Thoracic aorta (tissue), 2 donors: ENCODE measurements at regions not wholly inside any gene's neighbourhood (a gene's known extent, or its start where the extent isn't known, plus 50 kb on each side); places are given as distances from the start of the nearest gene placed in this dataset.

ENCODE experiments used
- ATAC-seq: fragments of 150-250 bp; one replicate; pipeline ENCODE4 v1.8.0; 2017; ENCODE audit warnings: low read depth; ENCODE audit not compliant: insufficient number of reproducible peaks, low FRiP score
- DNase-seq: peaks from one replicate; pipeline ENCODE4 v3.0.0-alpha.2; 2020; ENCODE audit warnings: low spot score
- H3K27ac ChIP-seq, 2 donors: fragments of 200-600 bp; sonication (generic); 1 replicate in 1 of 2; 2 replicates in 1 of 2; pipeline ENCODE4 v1.5.1; 2016; ENCODE audit warnings: mild to moderate bottlenecking in 2 of 2, moderate library complexity in 2 of 2
- H3K27me3 ChIP-seq: fragments of 200-600 bp; sonication (generic); replicated peaks from 2 replicates; pipeline ENCODE4 v1.6.0; 2016; ENCODE audit warnings: mild to moderate bottlenecking; ENCODE audit not compliant: insufficient read depth
- H3K36me3 ChIP-seq: fragments of 200-600 bp; sonication (generic); one replicate; pipeline ENCODE4 v1.5.1; 2016
- H3K4me1 ChIP-seq, 2 donors: fragments of 200-600 bp; sonication (generic); 1 replicate in 1 of 2; 2 replicates in 1 of 2; pipeline versions ENCODE4 v1.5.1 to v1.6.0; 2016; ENCODE audit warnings: low read depth in 2 of 2, mild to moderate bottlenecking in 1 of 2; ENCODE audit not compliant: control insufficient read depth in 1 of 2
- H3K4me3 ChIP-seq: fragments of 200-600 bp; sonication (generic); 2 replicates; pipeline ENCODE4 v1.5.1; 2016; ENCODE audit warnings: mild to moderate bottlenecking
- H3K9me3 ChIP-seq: fragments of 200-600 bp; sonication (generic); 2 replicates; pipeline ENCODE4 v1.5.1; 2016
- CTCF ChIP-seq: fragments of 200-600 bp; sonication (generic); IDR thresholded peaks from one replicate; pipeline ENCODE4 v1.5.1; 2019; ENCODE audit warnings: antibody characterized with exemption

- no peak for DNase-seq
- no peak overlapping the region for H3K27ac ChIP-seq
- H3K36me3 ChIP-seq, result no peaks in the 10 kb centered on the region
- ATAC-seq, result no peak
- H3K9me3 ChIP-seq, result no peaks in the 10 kb centered on the region
- no peak overlapping the region for H3K4me3 ChIP-seq
- H3K27me3 ChIP-seq, result no peaks in the 10 kb centered on the region
- TF ChIP-seq CTCF, result no peak
- peaks cover 3 to 20% of the 10 kb centered on the region in 2 donors for H3K4me1 ChIP-seq
Measured at GRCh38 chr7:47153576-47153975, 428.3 kb downstream of the TNS3 start.

- Histone ChIP-seq H3K27ac (no peak overlapping the region), H3K4me3 (no peak overlapping the region), H3K36me3 (no peaks in the 10 kb centered on the region), H3K9me3 (no peaks in the 10 kb centered on the region), H3K27me3 (no peaks in the 10 kb centered on the region), H3K4me1 (peaks cover 6 to 25% of the 10 kb centered on the region in 2 donors)
- DNase-seq (no peak), ATAC-seq (no peak)
- TF ChIP-seq CTCF, result no peak
Measured at GRCh38 chr7:47153058-47153457, 428.9 kb downstream of the TNS3 start.

- Histone ChIP-seq H3K27ac (no peak overlapping the region), H3K9me3 (no peaks in the 10 kb centered on the region), H3K27me3 (no peaks in the 10 kb centered on the region), H3K4me1 (peaks cover 7 to 27% of the 10 kb centered on the region in 2 donors), H3K36me3 (no peaks in the 10 kb centered on the region), H3K4me3 (no peak overlapping the region)
- DNase-seq (no peak), ATAC-seq (no peak)
- TF ChIP-seq CTCF, result no peak
Measured at GRCh38 chr7:47152307-47152706, 429.6 kb downstream of the TNS3 start.

- TF ChIP-seq CTCF, result no peak
- Histone ChIP-seq H3K36me3 (no peaks in the 10 kb centered on the region), H3K27ac (no peak overlapping the region), H3K4me1 (peaks cover 7 to 27% of the 10 kb centered on the region in 2 donors), H3K4me3 (no peak overlapping the region), H3K9me3 (no peaks in the 10 kb centered on the region), H3K27me3 (no peaks in the 10 kb centered on the region)
- no peak for ATAC-seq
- no peak for DNase-seq
Measured at GRCh38 chr7:47150497-47151260, 431.2 kb downstream of the TNS3 start.

- Histone ChIP-seq H3K36me3 (no peaks in the 10 kb centered on the region), H3K9me3 (no peaks in the 10 kb centered on the region), H3K4me1 (peaks cover 7 to 33% of the 10 kb centered on the region in 2 donors), H3K27ac (no peak overlapping the region), H3K4me3 (no peak overlapping the region), H3K27me3 (no peaks in the 10 kb centered on the region)
- DNase-seq (no peak), ATAC-seq (no peak)
- no peak for TF ChIP-seq CTCF
Measured at GRCh38 chr7:47149971-47150370, 431.9 kb downstream of the TNS3 start.
